HG03469 (cell line): ENCODE measurements at regions not wholly inside any gene's neighbourhood (a gene's known extent, or its start where the extent isn't known, plus 50 kb on each side); places are given as distances from the start of the nearest gene placed in this dataset.

Experiments
- ATAC-seq: cut with Tn5 transposase; IDR thresholded peaks from one replicate; pipeline ENCODE4 v1.9.1; 2021; ENCODE audit warnings: mild to moderate bottlenecking, moderate library complexity, moderate number of reproducible peaks; ENCODE audit not compliant: unreplicated experiment

DNA sequence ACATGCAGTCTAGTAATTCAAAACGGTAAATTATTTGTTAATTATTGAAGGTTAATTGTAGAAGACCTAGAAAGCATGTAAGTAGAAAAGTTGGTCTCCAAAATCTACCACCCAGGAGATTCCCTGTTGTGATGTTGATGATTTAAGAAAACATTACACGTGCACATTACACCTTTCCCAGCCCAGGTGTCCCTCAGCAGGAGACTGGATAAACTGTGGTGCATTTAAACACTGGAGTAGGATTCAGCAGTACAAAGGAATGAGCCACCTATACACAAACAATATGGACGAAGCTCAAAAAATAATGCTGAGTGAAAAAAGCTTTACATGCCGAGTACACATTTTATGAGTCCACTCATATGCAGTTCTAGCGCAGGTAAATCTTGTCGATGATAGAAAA lies 109.0 kb upstream of the STARD3NL start:
- ATAC-seq, result no peak

- ATAC-seq, result no peak
These were observed 107.3 kb upstream of the STARD3NL start for GRCh38 chr7:38070718-38071117.

DNA sequence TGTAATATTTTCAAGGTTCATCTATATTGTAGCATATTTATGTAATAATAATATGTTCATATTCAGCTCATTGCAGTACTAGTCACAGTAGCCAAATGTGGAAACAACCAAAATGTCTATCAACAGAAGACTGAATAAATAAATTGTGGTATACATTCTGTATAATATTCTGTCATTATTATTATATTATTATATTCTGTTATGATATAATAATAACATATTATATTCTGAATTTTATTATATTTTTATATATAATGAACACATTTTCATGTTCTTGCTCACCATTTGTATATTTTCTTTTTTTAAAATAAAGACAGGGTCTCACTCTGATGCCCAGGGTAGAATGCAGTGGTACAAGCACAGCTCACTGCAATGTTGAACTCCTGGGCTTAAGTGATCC lies 91.2 kb upstream of the STARD3NL start:
- ATAC-seq, result no peak

DNA sequence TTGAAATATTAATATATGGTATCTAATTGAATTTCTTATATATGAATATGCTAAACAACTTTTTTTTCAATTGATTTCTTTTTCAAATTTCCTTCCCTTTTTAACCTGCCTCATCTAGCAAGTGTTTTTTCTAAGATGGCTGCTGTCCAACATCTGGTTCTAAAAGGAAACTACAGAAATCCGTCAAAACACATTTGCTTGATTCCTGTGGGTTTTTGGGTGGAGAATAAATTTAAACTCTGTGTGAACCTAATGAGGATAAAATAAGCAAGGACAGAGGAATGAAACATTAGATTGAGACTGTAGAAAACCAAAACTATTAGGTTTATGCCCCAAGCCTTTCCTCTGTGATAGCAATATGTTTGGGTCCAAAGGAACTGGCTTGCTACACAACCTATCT lies 75.5 kb upstream of the STARD3NL start:
- ATAC-seq, result no peak

DNA sequence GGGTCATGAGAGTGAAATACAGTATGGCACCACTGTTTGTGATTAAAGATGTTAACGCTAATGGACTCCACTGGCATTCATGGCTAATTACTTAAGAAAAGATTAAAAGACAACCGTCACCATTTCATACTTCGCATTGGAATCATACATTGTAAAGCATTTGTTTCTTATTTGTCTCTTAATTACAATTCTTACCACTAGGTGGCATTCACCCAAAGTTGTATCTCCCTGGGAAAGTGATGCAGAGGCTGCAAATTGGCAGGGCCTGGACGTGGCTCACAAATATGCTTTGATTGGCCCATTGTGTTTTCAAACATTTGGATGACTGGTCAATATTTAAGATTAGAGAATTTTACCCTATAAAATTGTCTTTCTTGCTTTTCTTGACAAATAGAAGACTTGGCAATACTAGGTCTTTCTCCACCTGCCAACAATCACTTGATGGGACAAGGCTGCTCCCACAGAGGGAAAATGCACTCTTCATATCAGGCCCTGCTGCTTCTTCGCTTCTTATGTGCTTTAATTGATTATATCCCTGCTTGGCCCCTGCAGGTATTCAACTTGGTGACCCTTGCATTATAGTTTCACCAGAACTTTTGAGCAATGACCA lies 72.1 kb upstream of the STARD3NL start:
- no peak for ATAC-seq

GRCh38 chr7:38107486-38107893 lies 70.6 kb upstream of the STARD3NL start:
- peak; percentile 61 for ATAC-seq

GRCh38 chr7:38112075-38112474 lies 66.0 kb upstream of the STARD3NL start:
- no peak for ATAC-seq

GRCh38 chr7:38120076-38120475 lies 58.0 kb upstream of the STARD3NL start:
- no peak for ATAC-seq

DNA sequence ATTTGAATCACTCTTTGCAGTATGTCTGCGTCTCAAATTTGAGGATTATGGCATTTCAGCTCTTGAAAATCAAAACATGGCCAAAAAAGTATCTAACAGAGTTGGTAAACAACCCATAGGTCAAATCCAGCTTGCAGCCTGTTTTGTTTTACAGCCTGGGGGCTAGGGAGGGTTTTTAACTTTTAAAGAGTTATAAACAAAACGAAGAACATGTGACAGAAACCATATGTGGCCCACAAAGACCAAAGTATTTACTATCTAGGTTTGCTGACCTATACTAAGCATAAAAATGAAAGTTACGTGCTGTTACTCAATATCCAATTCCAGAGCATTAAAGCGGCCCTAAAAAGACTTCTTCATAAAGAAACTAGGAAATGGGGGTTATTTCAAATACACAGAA lies 55.5 kb upstream of the STARD3NL start:
- ATAC-seq, result no peak

GRCh38 chr7:38123494-38123893 lies 54.6 kb upstream of the STARD3NL start:
- no peak for ATAC-seq

- no peak for ATAC-seq
These were observed 50.5 kb upstream of the STARD3NL start for GRCh38 chr7:38127216-38128207.
